CD4-positive, alpha-beta T cell (primary cell): ENCODE measurements at regions not wholly inside any gene's neighbourhood (a gene's known extent, or its start where the extent isn't known, plus 50 kb on each side); places are given as distances from the start of the nearest gene placed in this dataset.

ENCODE experiments used
- ATAC-seq: fragments of 200-7000 bp; cut with Tn5 transposase; one replicate; pipeline ENCODE4 v1.10.0; 2022; ENCODE audit warnings: mild to moderate bottlenecking; ENCODE audit not compliant: poor library complexity
- CTCF ChIA-PET: fragments of 350-600 bp; sonication (Branson Sonifier 250); formaldehyde crosslinking; loops from one replicate; lab custom pipeline; 2021; ENCODE audit warnings: antibody characterized with exemption, inconsistent platforms; lab: Charles Lee
- POLR2A ChIA-PET: fragments of 350-600 bp; sonication (Branson Sonifier 250); formaldehyde crosslinking; loops from one replicate; lab custom pipeline; 2021; ENCODE audit warnings: antibody characterized with exemption, inconsistent platforms; lab: Charles Lee
- DNase-seq, 14 experiments: peaks; one replicate each; pipeline ENCODE4 v3.0.0-alpha.2; 2013 to 2020; ENCODE audit warnings: mixed read lengths in 2 of 14
- H3K27ac ChIP-seq, 2 donors: one replicate each; pipeline versions ENCODE4 v1.5.1 to v1.7.0; 2013; ENCODE audit warnings: low read length in 2 of 2, low read depth in 1 of 2, mild to moderate bottlenecking in 1 of 2
- H3K27me3 ChIP-seq, 2 experiments: 1 replicate in 1 of 2; 2 replicates in 1 of 2; pipeline versions ENCODE4 v1.6.1 to v1.7.0; 2013; ENCODE audit warnings: low read length in 2 of 2, control low read depth in 1 of 2, mild to moderate bottlenecking in 1 of 2, moderate library complexity in 1 of 2; ENCODE audit not compliant: insufficient read depth in 2 of 2, control insufficient read depth in 1 of 2
- H3K36me3 ChIP-seq: one replicate; pipeline ENCODE4 v1.6.1; 2013; ENCODE audit warnings: low read length, control low read depth; ENCODE audit not compliant: insufficient read depth
- H3K4me1 ChIP-seq: one replicate; pipeline ENCODE4 v1.6.1; 2013; ENCODE audit warnings: low read length, control low read depth; ENCODE audit not compliant: insufficient read depth
- H3K4me3 ChIP-seq: one replicate; pipeline ENCODE4 v1.5.1; 2013; ENCODE audit warnings: mild to moderate bottlenecking, low read length, moderate library complexity
- H3K9me3 ChIP-seq, 2 experiments: 1 replicate in 1 of 2; 2 replicates in 1 of 2; pipeline versions ENCODE4 v1.6.1 to v1.7.0; 2013; ENCODE audit warnings: low read length in 2 of 2, mild to moderate bottlenecking in 2 of 2, control low read depth in 1 of 2, moderate library complexity in 1 of 2; ENCODE audit not compliant: control insufficient read depth in 1 of 2, insufficient read depth in 1 of 2
- H3K27ac Mint-ChIP-seq: one replicate; pipeline ENCODE4 v1.8.0; 2020; ENCODE audit warnings: mixed read lengths
- H3K27me3 Mint-ChIP-seq: one replicate; pipeline ENCODE4 v1.8.0; 2021; ENCODE audit warnings: mixed read lengths
- H3K36me3 Mint-ChIP-seq: one replicate; pipeline ENCODE4 v1.8.0; 2021; ENCODE audit warnings: low read depth, mixed read lengths
- H3K4me1 Mint-ChIP-seq: one replicate; pipeline ENCODE4 v1.8.0; 2021; ENCODE audit warnings: low read depth, mixed read lengths
- H3K4me3 Mint-ChIP-seq: one replicate; pipeline ENCODE4 v1.8.0; 2020; ENCODE audit warnings: mild to moderate bottlenecking, mixed read lengths
- H3K9me3 Mint-ChIP-seq: one replicate; pipeline ENCODE4 v1.8.0; 2020; ENCODE audit warnings: mixed read lengths
- CTCF ChIP-seq: fragments of 200-600 bp; IDR thresholded peaks from one replicate; pipeline ENCODE4 v1.8.0; 2022; ENCODE audit warnings: antibody characterized with exemption, mild to moderate bottlenecking
- intact Hi-C, 2 experiments: fragments of 100-400 bp; cut with DNase I in 1 of 2; cut with micrococcal nuclease in 1 of 2; formaldehyde crosslinking; loops; one replicate each; pipeline versions ENCODE4 v1.15.1 to v1.9.0; 2023 to 2025; cut with DNase I, micrococcal nuclease

DNA sequence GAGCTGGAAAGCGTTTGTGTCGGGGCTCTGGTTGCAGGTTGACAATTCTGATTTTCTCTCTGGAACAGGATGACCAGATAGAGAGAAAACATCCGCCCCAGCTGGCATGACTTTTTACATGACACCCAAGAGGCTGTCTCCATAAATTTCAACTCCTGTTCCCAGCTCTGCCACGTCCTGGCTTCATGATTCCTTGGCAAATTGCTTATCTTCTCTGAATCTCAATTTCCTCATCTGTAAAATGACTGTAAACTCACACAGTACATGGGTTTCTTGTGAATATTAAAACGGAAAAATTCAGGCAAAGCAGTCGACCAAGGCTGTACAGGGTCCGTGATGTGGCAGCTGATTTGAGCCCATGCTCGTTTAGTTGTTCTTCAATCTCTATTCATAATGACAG is 572.7 kb downstream of the AJAP1 start:
- ATAC-seq: no peak
- no peak for TF ChIP-seq CTCF
- CTCF ChIA-PET: no interaction called here

GRCh38 chr1:5225707-5226704 is 571.6 kb downstream of the AJAP1 start:
- CTCF ChIA-PET: interaction anchor here (0.6 kb wide), 2 partner anchors 380 to 407 kb away, joined by 4 read pairs; no protein-coding TSS in a partner anchor
- Histone ChIP-seq H3K27me3 (peaks cover 0 to 2% of the 10 kb centered on the region in 2 experiments), H3K4me3 (no peak overlapping the region), H3K4me1 (no peaks in the 10 kb centered on the region), H3K36me3 (no peaks in the 10 kb centered on the region), H3K27ac (no peak overlapping the region), H3K9me3 (no peaks in the 10 kb centered on the region)
- peaks cover 27% of the 10 kb centered on the region for H3K27me3 Mint-ChIP-seq
- H3K9me3 Mint-ChIP-seq: no peaks in the 10 kb centered on the region
- no peaks in the 10 kb centered on the region for H3K4me1 Mint-ChIP-seq
- no peaks in the 10 kb centered on the region for H3K36me3 Mint-ChIP-seq
- DNase-seq (no peak), ATAC-seq (no peak)
- intact Hi-C loops: no loop called here
- no peak overlapping the region for H3K27ac Mint-ChIP-seq
- TF ChIP-seq CTCF: no peak
- no peak overlapping the region for H3K4me3 Mint-ChIP-seq
- POLR2A ChIA-PET: no interaction called here

More for the DNA sequence above, 572.7 kb downstream of the AJAP1 start:
- no peak overlapping the region for H3K27ac Mint-ChIP-seq
- H3K4me3 ChIP-seq: no peak overlapping the region
- H3K27me3 Mint-ChIP-seq: peaks cover 27% of the 10 kb centered on the region
- intact Hi-C loops: no loop called here
- H3K9me3 ChIP-seq: no peaks in the 10 kb centered on the region
- no peaks in the 10 kb centered on the region for H3K4me1 Mint-ChIP-seq
- POLR2A ChIA-PET: no interaction called here
- no peaks in the 10 kb centered on the region for H3K36me3 Mint-ChIP-seq
- DNase-seq: no peak
- H3K27ac ChIP-seq: no peak overlapping the region
- H3K36me3 ChIP-seq: no peaks in the 10 kb centered on the region
- H3K4me1 ChIP-seq: no peaks in the 10 kb centered on the region
- no peak overlapping the region for H3K4me3 Mint-ChIP-seq
- H3K9me3 Mint-ChIP-seq: no peaks in the 10 kb centered on the region
- H3K27me3 ChIP-seq: peaks cover 0 to 2% of the 10 kb centered on the region in 2 experiments

- ChIA-PET CTCF (no interaction called here), POLR2A (no interaction called here)
- Histone ChIP-seq H3K4me3 (no peak overlapping the region), H3K9me3 (no peaks in the 10 kb centered on the region), H3K27me3 (peaks cover 0 to 2% of the 10 kb centered on the region in 2 experiments), H3K4me1 (no peaks in the 10 kb centered on the region), H3K27ac (no peak overlapping the region), H3K36me3 (no peaks in the 10 kb centered on the region)
- H3K27ac Mint-ChIP-seq: no peak overlapping the region
- no peak overlapping the region for H3K4me3 Mint-ChIP-seq
- DNase-seq (no peak), ATAC-seq (no peak)
- no peaks in the 10 kb centered on the region for H3K4me1 Mint-ChIP-seq
- no peaks in the 10 kb centered on the region for H3K9me3 Mint-ChIP-seq
- no peak for TF ChIP-seq CTCF
- intact Hi-C loops: no loop called here
- H3K27me3 Mint-ChIP-seq: peaks cover 20% of the 10 kb centered on the region
- H3K36me3 Mint-ChIP-seq: no peaks in the 10 kb centered on the region
Observed at GRCh38 chr1:5223206-5223605, 568.8 kb downstream of the AJAP1 start.
